Calu3 (cell line): ENCODE measurements at regions not wholly inside any gene's neighbourhood (a gene's known extent, or its start where the extent isn't known, plus 50 kb on each side); places are given as distances from the start of the nearest gene placed in this dataset.

Source experiments
- BruUV-seq: library from RNA; stranded (reverse); fragments of 400-500 nt; replicated peaks from 2 replicates; lab custom pipeline; 2021; lab: Mats Ljungman, UMichigan
- CTCF ChIA-PET: fragments of 300-600 bp; sonication (Branson Sonifier 250); formaldehyde crosslinking; loops from one replicate; lab custom pipeline; 2022; ENCODE audit warnings: antibody characterized with exemption; lab: Charles Lee
- DNase-seq: peaks from one replicate; pipeline ENCODE4 v3.0.0; 2022
- H3K27ac Mint-ChIP-seq: one replicate; pipeline ENCODE4 v1.8.0; 2022; ENCODE audit warnings: mixed read lengths; ENCODE audit not compliant: unreplicated experiment
- H3K27me3 Mint-ChIP-seq: one replicate; pipeline ENCODE4 v1.8.0; 2022; ENCODE audit warnings: mixed read lengths; ENCODE audit not compliant: unreplicated experiment
- H3K36me3 Mint-ChIP-seq: one replicate; pipeline ENCODE4 v1.8.0; 2022; ENCODE audit warnings: mild to moderate bottlenecking, moderate library complexity, mixed read lengths; ENCODE audit not compliant: insufficient read depth, unreplicated experiment
- H3K4me1 Mint-ChIP-seq: one replicate; pipeline ENCODE4 v1.8.0; 2022; ENCODE audit warnings: mild to moderate bottlenecking, low read depth, mixed read lengths; ENCODE audit not compliant: unreplicated experiment
- H3K4me3 Mint-ChIP-seq: one replicate; pipeline ENCODE4 v1.8.0; 2022; ENCODE audit warnings: mild to moderate bottlenecking, low read depth, moderate library complexity, mixed read lengths; ENCODE audit not compliant: unreplicated experiment
- H3K9me3 Mint-ChIP-seq: one replicate; pipeline ENCODE4 v1.8.0; 2022; ENCODE audit warnings: low read depth, mixed read lengths; ENCODE audit not compliant: unreplicated experiment
- CTCF ChIP-seq: fragments of 200-600 bp; IDR thresholded peaks from one replicate; pipeline ENCODE4 v1.8.0; 2022; ENCODE audit warnings: antibody characterized with exemption; ENCODE audit not compliant: unreplicated experiment
- intact Hi-C: fragments of 100-400 bp; cut with micrococcal nuclease; formaldehyde crosslinking; loops from one replicate; pipeline ENCODE4 v1.10.0; 2022; ENCODE audit not compliant: unreplicated experiment

GRCh38 chr9:118954857-118955256 lies 414.4 kb downstream of the BRINP1 start:
- Mint-ChIP-seq H3K4me3 (no peak overlapping the region), H3K36me3 (no peaks in the 10 kb centered on the region), H3K9me3 (peaks cover 9% of the 10 kb centered on the region), H3K27ac (no peak overlapping the region), H3K27me3 (no peaks in the 10 kb centered on the region), H3K4me1 (no peaks in the 10 kb centered on the region)
- TF ChIP-seq CTCF: no peak
- intact Hi-C loops: no loop called here
- BruUV-seq: no TSS peak
- DNase-seq: no peak
- CTCF ChIA-PET: no interaction called here

GRCh38 chr9:118957585-118957984 lies 411.6 kb downstream of the BRINP1 start:
- H3K4me3 Mint-ChIP-seq: no peak overlapping the region
- no TSS peak for BruUV-seq
- H3K9me3 Mint-ChIP-seq: peaks cover 8% of the 10 kb centered on the region
- H3K27me3 Mint-ChIP-seq: no peaks in the 10 kb centered on the region
- no peaks in the 10 kb centered on the region for H3K4me1 Mint-ChIP-seq
- TF ChIP-seq CTCF: no peak
- CTCF ChIA-PET: no interaction called here
- intact Hi-C loops: no loop called here
- no peak overlapping the region for H3K27ac Mint-ChIP-seq
- DNase-seq: no peak
- H3K36me3 Mint-ChIP-seq: no peaks in the 10 kb centered on the region

- no peaks in the 10 kb centered on the region for H3K36me3 Mint-ChIP-seq
- no peak for DNase-seq
- no peaks in the 10 kb centered on the region for H3K27me3 Mint-ChIP-seq
- intact Hi-C loops: no loop called here
- H3K4me3 Mint-ChIP-seq: no peak overlapping the region
- no TSS peak for BruUV-seq
- no peak for TF ChIP-seq CTCF
- peaks cover 9% of the 10 kb centered on the region for H3K9me3 Mint-ChIP-seq
- H3K4me1 Mint-ChIP-seq: no peaks in the 10 kb centered on the region
- no peak overlapping the region for H3K27ac Mint-ChIP-seq
- CTCF ChIA-PET: no interaction called here
Measured at GRCh38 chr9:118959366-118959765, 409.9 kb downstream of the BRINP1 start.

GRCh38 chr9:118961857-118962256 lies 407.4 kb downstream of the BRINP1 start:
- CTCF ChIA-PET: no interaction called here
- H3K27me3 Mint-ChIP-seq: no peaks in the 10 kb centered on the region
- peaks cover 13% of the 10 kb centered on the region for H3K9me3 Mint-ChIP-seq
- no peak for DNase-seq
- TF ChIP-seq CTCF: no peak
- intact Hi-C loops: no loop called here
- H3K4me3 Mint-ChIP-seq: no peak overlapping the region
- BruUV-seq: no TSS peak
- no peak overlapping the region for H3K27ac Mint-ChIP-seq
- H3K4me1 Mint-ChIP-seq: no peaks in the 10 kb centered on the region
- no peaks in the 10 kb centered on the region for H3K36me3 Mint-ChIP-seq
